GM12873 (cell line): ENCODE measurements at regions not wholly inside any gene's neighbourhood (a gene's known extent, or its start where the extent isn't known, plus 50 kb on each side); places are given as distances from the start of the nearest gene placed in this dataset.

Experiments used
- TF ChIP-seq, protein P1 (sequence below): IDR thresholded peaks from 2 replicates; pipeline ENCODE4 v1.5.1; 2012; ENCODE audit warnings: low read depth, mild to moderate bottlenecking, moderate library complexity, low read length, control low read depth; ENCODE audit not compliant: insufficient read depth; ENCODE audit errors: missing control alignments

GRCh38 chr4:159766241-159766640 is 663.4 kb downstream of the RAPGEF2 start:
- TF ChIP-seq, protein P1, sequence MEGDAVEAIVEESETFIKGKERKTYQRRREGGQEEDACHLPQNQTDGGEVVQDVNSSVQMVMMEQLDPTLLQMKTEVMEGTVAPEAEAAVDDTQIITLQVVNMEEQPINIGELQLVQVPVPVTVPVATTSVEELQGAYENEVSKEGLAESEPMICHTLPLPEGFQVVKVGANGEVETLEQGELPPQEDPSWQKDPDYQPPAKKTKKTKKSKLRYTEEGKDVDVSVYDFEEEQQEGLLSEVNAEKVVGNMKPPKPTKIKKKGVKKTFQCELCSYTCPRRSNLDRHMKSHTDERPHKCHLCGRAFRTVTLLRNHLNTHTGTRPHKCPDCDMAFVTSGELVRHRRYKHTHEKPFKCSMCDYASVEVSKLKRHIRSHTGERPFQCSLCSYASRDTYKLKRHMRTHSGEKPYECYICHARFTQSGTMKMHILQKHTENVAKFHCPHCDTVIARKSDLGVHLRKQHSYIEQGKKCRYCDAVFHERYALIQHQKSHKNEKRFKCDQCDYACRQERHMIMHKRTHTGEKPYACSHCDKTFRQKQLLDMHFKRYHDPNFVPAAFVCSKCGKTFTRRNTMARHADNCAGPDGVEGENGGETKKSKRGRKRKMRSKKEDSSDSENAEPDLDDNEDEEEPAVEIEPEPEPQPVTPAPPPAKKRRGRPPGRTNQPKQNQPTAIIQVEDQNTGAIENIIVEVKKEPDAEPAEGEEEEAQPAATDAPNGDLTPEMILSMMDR: no peak

DNA sequence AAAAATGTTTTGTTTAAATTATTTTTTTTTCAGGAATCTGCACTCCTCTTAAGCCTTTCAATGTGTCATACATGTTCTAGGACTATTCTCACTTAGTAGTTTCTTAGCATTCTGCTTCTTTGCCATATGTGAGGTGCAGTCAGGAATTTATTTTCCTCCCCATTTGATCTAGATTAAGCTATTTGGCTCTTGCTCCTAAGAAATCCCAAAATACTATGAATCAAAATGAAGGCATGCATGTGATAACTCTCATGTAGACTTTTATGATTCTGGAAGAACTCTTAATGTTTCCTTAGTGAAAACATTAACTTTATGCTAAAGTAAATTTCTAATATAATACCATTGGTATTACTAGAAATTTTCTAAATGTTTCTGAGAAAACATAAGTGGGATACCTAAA is 664.5 kb downstream of the RAPGEF2 start:
- TF ChIP-seq, protein P1: no peak

- TF ChIP-seq, protein P1: no peak
Observed at GRCh38 chr4:159768016-159768415, 665.1 kb downstream of the RAPGEF2 start.

- TF ChIP-seq, protein P1: no peak
Observed at GRCh38 chr4:159770401-159770800, 667.5 kb downstream of the RAPGEF2 start.

GRCh38 chr4:159770969-159771368 is 668.1 kb downstream of the RAPGEF2 start:
- TF ChIP-seq, protein P1: no peak

DNA sequence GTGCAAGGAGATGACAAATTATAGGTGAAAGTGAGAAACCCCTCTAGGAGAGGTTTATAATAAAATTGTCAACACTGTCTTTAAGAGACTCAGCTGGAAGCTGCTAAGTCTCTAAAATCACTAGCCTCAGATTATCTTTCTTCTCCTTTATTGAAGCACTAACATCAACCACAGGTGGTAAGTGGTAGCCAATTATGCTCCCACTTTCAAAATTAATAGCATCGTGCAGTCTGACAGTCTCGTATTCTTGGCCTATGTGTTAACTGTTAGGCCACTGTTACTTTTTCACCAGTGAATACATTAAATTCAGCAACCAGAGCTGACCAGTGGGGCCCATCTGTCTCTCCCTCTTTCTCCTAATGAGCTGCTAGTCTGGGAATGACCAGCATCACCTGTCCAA is 674.1 kb downstream of the RAPGEF2 start:
- TF ChIP-seq, protein P1: no peak

- TF ChIP-seq, protein P1: no peak
Observed at GRCh38 chr4:159777689-159778088, 674.8 kb downstream of the RAPGEF2 start.

DNA sequence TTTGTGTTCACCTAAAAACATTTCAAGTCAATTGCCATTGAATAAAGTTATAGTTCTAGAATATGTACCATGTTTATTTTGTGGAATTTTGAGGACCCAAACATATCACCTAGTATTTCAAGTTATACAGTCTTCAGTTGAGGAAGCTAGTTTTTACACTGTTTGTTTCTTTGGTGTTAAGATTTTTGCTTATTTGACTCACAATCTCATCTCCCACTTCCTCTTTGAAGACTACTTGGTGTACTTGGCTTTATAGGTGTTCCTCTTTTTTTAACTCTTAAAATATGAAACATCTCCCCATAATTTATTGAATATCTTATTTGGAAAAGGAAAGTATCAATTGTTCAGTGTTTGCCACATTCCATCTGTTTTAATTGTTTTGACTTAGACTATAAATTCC is 675.4 kb downstream of the RAPGEF2 start:
- TF ChIP-seq, protein P1: no peak
